ENCODE measurements at regions not wholly inside any gene's neighbourhood (a gene's known extent, or its start where the extent isn't known, plus 50 kb on each side); places are given as distances from the start of the nearest gene placed in this dataset.

GRCh38 chr10:63700631-63701156 is 179.5 kb downstream of the REEP3 start:
- intact Hi-C loops (cut with micrococcal nuclease; ENCODE audit: unreplicated experiment) (no loop called here), in situ Hi-C loops (cut with HindIII; ENCODE audit: extremely low pct_ligation_motif_present, low pct_unique_long_range_greater_than_20kb) (no loop called here)
- Histone ChIP-seq H3K4me2 (ENCODE audit: low read depth, low read length) (no peak overlapping the region), H2AFZ (ENCODE audit: low read length) (no peak overlapping the region), H3K36me3 (replicated peaks in 1 of 2; ENCODE audit: control insufficient read depth in 1 of 2, insufficient read depth in 2 of 2, low read length in 2 of 2) (no peaks in the 10 kb centered on the region), H3K27ac (ENCODE audit: extremely low read length, insufficient read depth, low read length) (no peak overlapping the region), H3K79me2 (ENCODE audit: insufficient read depth, low read length) (no peaks in the 10 kb centered on the region), H3K9ac (ENCODE audit: insufficient read depth, low read depth, low read length) (no peak overlapping the region), H4K20me1 (ENCODE audit: insufficient read depth, low read length) (no peaks in the 10 kb centered on the region), H3K4me1 (ENCODE audit: insufficient read depth, low read length) (no peaks in the 10 kb centered on the region), H3K9me3 (ENCODE audit: low read length) (no peaks in the 10 kb centered on the region), H3K27me3 (ENCODE audit: control insufficient read depth in 1 of 2, insufficient read depth in 2 of 2, low read length in 2 of 2) (no peaks in the 10 kb centered on the region), H3K4me3 (replicated peaks in 1 of 3; ENCODE audit: insufficient read depth in 1 of 3, low read depth in 2 of 3, low read length in 3 of 3) (no peak overlapping the region)
- BruUV-seq (replicated peaks): no TSS peak
- no peak for DNase-seq (ENCODE audit: low spot score)
- FAIRE-seq: no peak
- ChIA-PET POLR2A (no interaction called here), CTCF (ENCODE audit: low intra/inter-chr PET ratio, low total read pairs) (no interaction called here)
- ATAC-seq: no peak
- TF ChIP-seq CEBPB (IDR thresholded peaks at IDR 0.05; ENCODE audit: borderline replicate concordance, low read depth, low read length) (0 out of 2 replicates have a peak, but pooled peaks have one; percentile 17), ZNF678 (CRISPR knock-in tag; IDR thresholded peaks at IDR 0.05) (no peak)
- 80% methylated on average over 1 of the region's 1 CpG for WGBS (ENCODE audit: low lambda C conversion rate)

GRCh38 chr10:63702092-63702491 is 180.9 kb downstream of the REEP3 start:
- Histone ChIP-seq H3K4me3 (replicated peaks in 1 of 3; ENCODE audit: insufficient read depth in 1 of 3, low read depth in 2 of 3, low read length in 3 of 3) (no peak overlapping the region), H2AFZ (ENCODE audit: low read length) (no peak overlapping the region), H3K9ac (ENCODE audit: insufficient read depth, low read depth, low read length) (no peak overlapping the region), H3K27ac (ENCODE audit: extremely low read length, insufficient read depth, low read length) (no peak overlapping the region), H3K9me3 (ENCODE audit: low read length) (no peaks in the 10 kb centered on the region), H3K27me3 (ENCODE audit: control insufficient read depth in 1 of 2, insufficient read depth in 2 of 2, low read length in 2 of 2) (no peaks in the 10 kb centered on the region), H4K20me1 (ENCODE audit: insufficient read depth, low read length) (no peaks in the 10 kb centered on the region), H3K36me3 (replicated peaks in 1 of 2; ENCODE audit: control insufficient read depth in 1 of 2, insufficient read depth in 2 of 2, low read length in 2 of 2) (no peaks in the 10 kb centered on the region), H3K4me2 (ENCODE audit: low read depth, low read length) (no peak overlapping the region), H3K4me1 (ENCODE audit: insufficient read depth, low read length) (no peaks in the 10 kb centered on the region), H3K79me2 (ENCODE audit: insufficient read depth, low read length) (no peaks in the 10 kb centered on the region)
- ChIA-PET POLR2A (no interaction called here), CTCF (ENCODE audit: low intra/inter-chr PET ratio, low total read pairs) (no interaction called here)
- DNase-seq (ENCODE audit: low spot score) (no peak), FAIRE-seq (no peak), ATAC-seq (no peak)
- BruUV-seq (replicated peaks): no TSS peak
- 9% methylated on average over 1 of the region's 1 CpG for WGBS (ENCODE audit: low lambda C conversion rate)
- intact Hi-C loops (cut with micrococcal nuclease; ENCODE audit: unreplicated experiment) (no loop called here), in situ Hi-C loops (cut with HindIII; ENCODE audit: extremely low pct_ligation_motif_present, low pct_unique_long_range_greater_than_20kb) (no loop called here)
- TF ChIP-seq ZKSCAN1 (IDR thresholded peaks at IDR 0.05; ENCODE audit: low read length): no peak

Measured in HepG2 (cell line).